Glutamatergic neuron (in vitro differentiated cells): ENCODE measurements at regions not wholly inside any gene's neighbourhood (a gene's known extent, or its start where the extent isn't known, plus 50 kb on each side); places are given as distances from the start of the nearest gene placed in this dataset.

ENCODE experiments used
- DNase-seq: peaks from one replicate; pipeline ENCODE4 v3.0.0; 2022
- H3K27ac Mint-ChIP-seq: one replicate; pipeline ENCODE4 v1.8.0; 2020; ENCODE audit warnings: mild to moderate bottlenecking, mixed read lengths, inconsistent platforms; ENCODE audit not compliant: unreplicated experiment
- H3K27me3 Mint-ChIP-seq: one replicate; pipeline ENCODE4 v1.8.0; 2020; ENCODE audit warnings: mild to moderate bottlenecking, moderate library complexity, mixed read lengths, inconsistent platforms; ENCODE audit not compliant: unreplicated experiment
- H3K36me3 Mint-ChIP-seq: one replicate; pipeline ENCODE4 v1.8.0; 2020; ENCODE audit warnings: mild to moderate bottlenecking, mixed read lengths, inconsistent platforms; ENCODE audit not compliant: unreplicated experiment
- H3K4me1 Mint-ChIP-seq: one replicate; pipeline ENCODE4 v1.8.0; 2020; ENCODE audit warnings: mild to moderate bottlenecking, low read depth, mixed read lengths, inconsistent platforms; ENCODE audit not compliant: unreplicated experiment
- H3K4me3 Mint-ChIP-seq: one replicate; pipeline ENCODE4 v1.8.0; 2020; ENCODE audit warnings: mild to moderate bottlenecking, mixed read lengths, inconsistent platforms; ENCODE audit not compliant: unreplicated experiment
- H3K9me3 Mint-ChIP-seq: one replicate; pipeline ENCODE4 v1.8.0; 2020; ENCODE audit warnings: mild to moderate bottlenecking, moderate library complexity, mixed read lengths, inconsistent platforms; ENCODE audit not compliant: unreplicated experiment
- TF ChIP-seq, protein P1 (sequence below): fragments of 200-600 bp; sonication (generic); IDR thresholded peaks from one replicate; pipeline ENCODE4 v1.5.0; 2021; ENCODE audit not compliant: partially characterized antibody, unreplicated experiment

DNA sequence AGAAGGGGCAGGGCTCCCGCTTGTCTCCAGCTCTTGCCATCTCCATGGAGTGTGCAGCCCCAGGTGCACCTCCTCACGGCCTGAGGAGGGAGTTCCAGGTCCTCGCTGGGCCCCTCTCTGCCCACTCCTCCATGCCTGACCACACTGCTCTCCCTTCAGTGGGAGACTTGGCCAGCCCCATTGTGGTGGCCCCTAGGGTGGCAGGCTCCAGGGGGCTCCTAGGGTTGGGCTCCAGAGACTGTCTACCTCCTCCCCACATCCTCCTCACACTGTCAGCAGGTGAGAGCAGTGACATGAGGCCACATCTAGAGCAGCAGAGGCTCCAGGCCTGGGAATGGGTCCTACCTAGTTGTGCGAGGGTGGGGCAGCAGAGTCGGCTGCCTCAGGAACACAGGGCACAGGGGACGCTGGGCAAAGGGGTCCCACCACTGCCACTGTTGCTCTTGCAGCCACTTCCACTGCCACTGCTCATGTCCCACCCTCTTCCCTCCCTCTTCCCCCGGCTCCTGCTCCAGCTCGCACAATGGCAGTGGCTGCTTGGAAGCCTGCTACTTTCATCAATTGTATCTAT, 514.8 kb downstream of the MRPL39 start:
- H3K27ac Mint-ChIP-seq, result no peak overlapping the region
- H3K9me3 Mint-ChIP-seq, result no peaks in the 10 kb centered on the region
- DNase-seq, result no peak
- TF ChIP-seq, protein P1, sequence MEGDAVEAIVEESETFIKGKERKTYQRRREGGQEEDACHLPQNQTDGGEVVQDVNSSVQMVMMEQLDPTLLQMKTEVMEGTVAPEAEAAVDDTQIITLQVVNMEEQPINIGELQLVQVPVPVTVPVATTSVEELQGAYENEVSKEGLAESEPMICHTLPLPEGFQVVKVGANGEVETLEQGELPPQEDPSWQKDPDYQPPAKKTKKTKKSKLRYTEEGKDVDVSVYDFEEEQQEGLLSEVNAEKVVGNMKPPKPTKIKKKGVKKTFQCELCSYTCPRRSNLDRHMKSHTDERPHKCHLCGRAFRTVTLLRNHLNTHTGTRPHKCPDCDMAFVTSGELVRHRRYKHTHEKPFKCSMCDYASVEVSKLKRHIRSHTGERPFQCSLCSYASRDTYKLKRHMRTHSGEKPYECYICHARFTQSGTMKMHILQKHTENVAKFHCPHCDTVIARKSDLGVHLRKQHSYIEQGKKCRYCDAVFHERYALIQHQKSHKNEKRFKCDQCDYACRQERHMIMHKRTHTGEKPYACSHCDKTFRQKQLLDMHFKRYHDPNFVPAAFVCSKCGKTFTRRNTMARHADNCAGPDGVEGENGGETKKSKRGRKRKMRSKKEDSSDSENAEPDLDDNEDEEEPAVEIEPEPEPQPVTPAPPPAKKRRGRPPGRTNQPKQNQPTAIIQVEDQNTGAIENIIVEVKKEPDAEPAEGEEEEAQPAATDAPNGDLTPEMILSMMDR, result no peak
- H3K4me3 Mint-ChIP-seq, result no peak overlapping the region
- no peaks in the 10 kb centered on the region for H3K4me1 Mint-ChIP-seq
- no peaks in the 10 kb centered on the region for H3K27me3 Mint-ChIP-seq
- H3K36me3 Mint-ChIP-seq, result no peaks in the 10 kb centered on the region

DNA sequence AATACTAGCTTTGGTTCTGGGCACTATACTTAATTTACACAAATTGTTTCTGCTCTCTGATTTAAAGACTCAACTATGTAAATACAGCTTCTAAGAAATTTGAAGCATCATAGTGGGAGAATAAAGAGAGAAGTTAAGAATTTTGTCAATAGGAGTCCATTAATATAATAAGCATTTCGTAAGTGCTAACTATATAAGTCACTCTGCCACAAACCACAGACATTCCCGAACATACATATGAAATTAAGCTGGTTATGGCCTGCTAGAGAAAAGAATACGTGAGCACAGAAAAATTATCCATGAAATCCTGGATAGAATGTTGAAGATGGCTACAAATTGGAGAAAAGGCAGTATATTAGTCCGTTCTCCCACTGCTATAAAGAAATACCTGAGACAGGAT, 526.2 kb downstream of the MRPL39 start:
- TF ChIP-seq, protein P1, result no peak
- H3K27me3 Mint-ChIP-seq, result no peaks in the 10 kb centered on the region
- H3K4me1 Mint-ChIP-seq, result peaks cover 5% of the 10 kb centered on the region
- DNase-seq, result no peak
- no peaks in the 10 kb centered on the region for H3K9me3 Mint-ChIP-seq
- H3K27ac Mint-ChIP-seq, result no peak overlapping the region
- H3K4me3 Mint-ChIP-seq, result no peak overlapping the region
- no peaks in the 10 kb centered on the region for H3K36me3 Mint-ChIP-seq

DNA sequence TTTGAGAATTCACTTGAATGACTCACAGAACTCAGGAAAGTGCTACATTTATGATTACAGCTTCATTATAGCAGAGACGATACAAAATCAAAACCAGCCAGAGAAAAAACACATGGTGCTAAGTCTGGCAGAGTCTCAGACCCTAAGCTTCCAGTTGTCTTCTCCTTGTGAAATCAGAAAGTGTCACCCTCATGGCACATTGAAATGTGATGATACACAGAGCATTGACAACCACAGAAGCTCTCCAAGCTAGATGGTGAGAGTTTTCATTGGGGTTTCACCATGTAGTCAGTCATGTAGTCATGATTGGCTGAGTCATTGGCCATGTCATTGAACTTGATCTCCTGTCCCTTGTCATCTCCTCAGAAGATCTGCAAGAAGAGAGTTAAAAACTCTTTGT, 526.6 kb downstream of the MRPL39 start:
- Mint-ChIP-seq H3K4me1 (peaks cover 5% of the 10 kb centered on the region), H3K27me3 (no peaks in the 10 kb centered on the region), H3K4me3 (no peak overlapping the region), H3K36me3 (no peaks in the 10 kb centered on the region), H3K9me3 (no peaks in the 10 kb centered on the region), H3K27ac (no peak overlapping the region)
- no peak for DNase-seq
- TF ChIP-seq, protein P1, result no peak

DNA sequence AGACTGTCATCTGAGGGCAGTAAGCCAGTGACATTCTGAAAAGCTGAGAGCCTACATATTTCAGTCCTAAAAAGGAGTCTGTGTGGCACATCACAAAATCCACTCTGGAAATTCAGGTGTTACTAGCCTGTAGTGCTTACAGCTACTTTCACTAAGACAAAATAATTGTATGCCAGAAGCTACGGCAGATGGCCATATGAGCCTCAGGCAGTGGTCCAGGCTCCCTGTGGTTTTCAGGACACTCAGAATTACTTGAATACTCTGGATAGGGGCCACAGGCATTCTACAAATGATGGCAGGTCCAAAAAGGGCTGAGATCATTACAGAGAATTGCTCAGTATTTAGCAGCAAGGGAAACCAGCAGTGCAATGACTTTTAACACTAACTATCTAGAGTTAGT, 527.1 kb downstream of the MRPL39 start:
- Mint-ChIP-seq H3K4me3 (no peak overlapping the region), H3K4me1 (peaks cover 5% of the 10 kb centered on the region), H3K36me3 (no peaks in the 10 kb centered on the region), H3K27ac (no peak overlapping the region), H3K27me3 (no peaks in the 10 kb centered on the region), H3K9me3 (no peaks in the 10 kb centered on the region)
- TF ChIP-seq, protein P1, result no peak
- DNase-seq, result no peak

DNA sequence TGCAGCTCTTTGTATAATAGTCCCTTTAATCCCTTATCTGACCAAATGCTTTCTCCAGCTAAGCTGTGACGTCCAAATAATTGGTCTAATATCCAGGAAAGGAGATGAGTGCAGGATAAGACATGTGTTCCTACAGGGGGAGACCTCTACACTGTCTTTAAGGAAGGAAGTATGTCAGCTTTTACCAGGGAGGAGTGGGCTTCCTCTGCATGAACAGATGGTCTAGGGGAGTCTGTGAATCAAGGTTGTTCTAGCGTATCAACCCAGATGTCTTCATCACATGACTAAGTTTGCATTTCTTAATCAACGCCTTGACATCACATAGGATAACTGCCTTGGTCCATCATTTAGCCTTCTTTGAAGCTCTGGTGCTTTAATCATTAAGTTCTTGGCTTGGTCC, 528.2 kb downstream of the MRPL39 start:
- Mint-ChIP-seq H3K4me1 (peaks cover 5% of the 10 kb centered on the region), H3K27ac (no peak overlapping the region), H3K4me3 (no peak overlapping the region), H3K36me3 (no peaks in the 10 kb centered on the region), H3K27me3 (no peaks in the 10 kb centered on the region), H3K9me3 (no peaks in the 10 kb centered on the region)
- TF ChIP-seq, protein P1, result no peak
- DNase-seq, result no peak
